WTC11 (cell line): ENCODE measurements at regions not wholly inside any gene's neighbourhood (a gene's known extent, or its start where the extent isn't known, plus 50 kb on each side); places are given as distances from the start of the nearest gene placed in this dataset.

ENCODE experiments used
- ATAC-seq: fragments of 200-7000 bp; cut with Tn5 transposase; 2 replicates; pipeline ENCODE4 v1.10.0; 2021; ENCODE audit warnings: mild to moderate bottlenecking, moderate library complexity
- CTCF ChIA-PET: fragments of 300-600 bp; sonication (Branson Sonifier 250); formaldehyde crosslinking; loops from one replicate; lab custom pipeline; 2021; ENCODE audit warnings: antibody characterized with exemption; lab: Charles Lee
- POLR2A ChIA-PET: fragments of 350-600 bp; sonication (Branson Sonifier 250); formaldehyde crosslinking; loops from one replicate; lab custom pipeline; 2021; ENCODE audit warnings: antibody characterized with exemption; lab: Charles Lee
- DNase-seq: peaks from one replicate; pipeline ENCODE4 v3.0.0; 2021; ENCODE audit warnings: low spot score
- H3K27ac Mint-ChIP-seq: 2 replicates; pipeline ENCODE4 v1.8.0; 2021; ENCODE audit warnings: mixed read lengths
- H3K27me3 Mint-ChIP-seq: 2 replicates; pipeline ENCODE4 v1.8.0; 2021; ENCODE audit warnings: low read depth, mild to moderate bottlenecking, moderate library complexity, mixed read lengths
- H3K36me3 Mint-ChIP-seq: 2 replicates; pipeline ENCODE4 v1.8.0; 2021; ENCODE audit warnings: mixed read lengths
- H3K4me1 Mint-ChIP-seq: 2 replicates; pipeline ENCODE4 v1.8.0; 2022; ENCODE audit warnings: mixed read lengths
- H3K4me3 Mint-ChIP-seq: 2 replicates; pipeline ENCODE4 v1.8.0; 2021; ENCODE audit warnings: mild to moderate bottlenecking, moderate library complexity, mixed read lengths
- H3K9me3 Mint-ChIP-seq: 2 replicates; pipeline ENCODE4 v1.8.0; 2021; ENCODE audit warnings: mixed read lengths
- ARID4B ChIP-seq: sonication (generic); formaldehyde crosslinking; IDR thresholded peaks from 2 replicates; pipeline ENCODE4 v1.8.0; 2023; ENCODE audit warnings: missing genetic modification reagents, mild to moderate bottlenecking, borderline replicate concordance
- ATF3 ChIP-seq: sonication (generic); formaldehyde crosslinking; conservative IDR thresholded peaks from 2 replicates; pipeline ENCODE4 v1.8.1; 2022; ENCODE audit warnings: mild to moderate bottlenecking, missing genetic modification reagents
- ATF6 ChIP-seq: sonication (generic); formaldehyde crosslinking; IDR thresholded peaks from 2 replicates; pipeline ENCODE4 v1.8.1; 2023; ENCODE audit warnings: mild to moderate bottlenecking, missing genetic modification reagents
- CREB1 ChIP-seq: sonication (generic); formaldehyde crosslinking; IDR thresholded peaks from 2 replicates; pipeline ENCODE4 v1.8.0; 2023; ENCODE audit warnings: mild to moderate bottlenecking, missing genetic modification reagents
- EMX1 ChIP-seq: fragments of 250-450 bp; sonication (Bioruptor Pico); IDR thresholded peaks from 2 replicates; pipeline ENCODE4 v1.8.0; 2021; ENCODE audit warnings: mild to moderate bottlenecking
- FOXJ3 ChIP-seq: sonication (generic); formaldehyde crosslinking; IDR thresholded peaks from 2 replicates; pipeline ENCODE4 v1.9.0; 2021; ENCODE audit warnings: missing genetic modification reagents, mild to moderate bottlenecking, borderline replicate concordance
- IRF1 ChIP-seq: sonication (generic); formaldehyde crosslinking; IDR thresholded peaks from 2 replicates; pipeline ENCODE4 v1.8.0; 2023; ENCODE audit warnings: missing genetic modification reagents
- KAT7 ChIP-seq: sonication (generic); formaldehyde crosslinking; IDR thresholded peaks from 2 replicates; pipeline ENCODE4 v1.8.1; 2023; ENCODE audit warnings: missing genetic modification reagents, mild to moderate bottlenecking, borderline replicate concordance
- MLX ChIP-seq: sonication (generic); formaldehyde crosslinking; IDR thresholded peaks from 2 replicates; pipeline ENCODE4 v1.8.1; 2023; ENCODE audit warnings: mild to moderate bottlenecking, missing genetic modification reagents, moderate library complexity
- NR1H2 ChIP-seq: sonication (generic); formaldehyde crosslinking; IDR thresholded peaks from 2 replicates; pipeline ENCODE4 v1.9.0; 2021; ENCODE audit warnings: mild to moderate bottlenecking, moderate library complexity, missing genetic modification reagents
- NR3C1 ChIP-seq: sonication (generic); formaldehyde crosslinking; conservative IDR thresholded peaks from 2 replicates; pipeline ENCODE4 v1.8.1; 2023; ENCODE audit warnings: low read depth, mild to moderate bottlenecking, missing genetic modification reagents
- PRDM15 ChIP-seq: sonication (generic); formaldehyde crosslinking; IDR thresholded peaks from 2 replicates; pipeline ENCODE4 v1.8.0; 2022; ENCODE audit warnings: missing genetic modification reagents
- SMAD4 ChIP-seq: sonication (generic); formaldehyde crosslinking; IDR thresholded peaks from 2 replicates; pipeline ENCODE4 v1.8.0; 2022; ENCODE audit warnings: mild to moderate bottlenecking, missing genetic modification reagents
- ZNF121 ChIP-seq: sonication (generic); formaldehyde crosslinking; IDR thresholded peaks from 2 replicates; pipeline ENCODE4 v1.8.0; 2023; ENCODE audit warnings: missing genetic modification reagents
- ZNF512 ChIP-seq: sonication (generic); formaldehyde crosslinking; IDR thresholded peaks from 2 replicates; pipeline ENCODE4 v1.8.1; 2022; ENCODE audit warnings: missing genetic modification reagents, borderline replicate concordance
- ZNF532 ChIP-seq: fragments of 250-450 bp; sonication (Bioruptor Pico); IDR thresholded peaks from 2 replicates; pipeline ENCODE4 v1.9.0; 2021; ENCODE audit warnings: mild to moderate bottlenecking, borderline replicate concordance

GRCh38 chr4:26073886-26074560 is 160.0 kb downstream of the SMIM20 start:
- ATAC-seq (no peak), DNase-seq (no peak)
- POLR2A ChIA-PET: no interaction called here
- Mint-ChIP-seq H3K9me3 (peaks cover 13% of the 10 kb centered on the region), H3K36me3 (peaks cover 5% of the 10 kb centered on the region; the same call in 1 of the 2 replicates), H3K27me3 (no peaks in the 10 kb centered on the region), H3K27ac (no peak overlapping the region), H3K4me1 (peaks cover 21% of the 10 kb centered on the region), H3K4me3 (no peak overlapping the region)
- CTCF ChIA-PET: interaction anchor here (0.5 kb wide), 1 partner anchor 245 kb away, joined by 3 read pairs; no protein-coding TSS in a partner anchor
- TF ChIP-seq ARID4B (CRISPR knock-in tag) (no peak), NR3C1 (CRISPR knock-in tag) (no peak), ATF3 (CRISPR knock-in tag) (no peak), FOXJ3 (CRISPR knock-in tag) (no peak), ATF6 (no peak), SMAD4 (CRISPR knock-in tag) (no peak), CREB1 (CRISPR knock-in tag) (no peak), NR1H2 (CRISPR knock-in tag) (no peak), IRF1 (CRISPR knock-in tag) (no peak), PRDM15 (CRISPR knock-in tag) (no peak), ZNF532 (CRISPR knock-in tag) (no peak), ZNF121 (CRISPR knock-in tag) (no peak), MLX (no peak), EMX1 (CRISPR knock-in tag) (no peak), ZNF512 (CRISPR knock-in tag) (no peak), KAT7 (CRISPR knock-in tag) (no peak)
- TF ChIP-seq, all 79 proteins: peak for 0
